Muscle layer of duodenum (tissue), 2 donors: ENCODE measurements at regions not wholly inside any gene's neighbourhood (a gene's known extent, or its start where the extent isn't known, plus 50 kb on each side); places are given as distances from the start of the nearest gene placed in this dataset.

Source experiments
- H3K27ac ChIP-seq: one replicate; pipeline ENCODE4 v1.7.0; 2013; ENCODE audit warnings: mild to moderate bottlenecking, low read length
- H3K27me3 ChIP-seq: one replicate; pipeline ENCODE4 v1.7.0; 2013; ENCODE audit warnings: low read depth, mild to moderate bottlenecking, control low read depth, low read length
- H3K36me3 ChIP-seq, 2 donors: one replicate each; pipeline ENCODE4 v1.7.0; 2013; ENCODE audit warnings: low read length in 2 of 2, control low read depth in 1 of 2, mild to moderate bottlenecking in 1 of 2; ENCODE audit not compliant: insufficient read depth in 2 of 2, control insufficient read depth in 1 of 2
- H3K4me1 ChIP-seq, 2 donors: one replicate each; pipeline ENCODE4 v1.7.0; 2013; ENCODE audit warnings: low read length in 2 of 2, mild to moderate bottlenecking in 2 of 2, control low read depth in 1 of 2, moderate library complexity in 1 of 2; ENCODE audit not compliant: insufficient read depth in 2 of 2, control insufficient read depth in 1 of 2
- H3K4me3 ChIP-seq, 2 donors: one replicate each; pipeline ENCODE4 v1.7.0; 2013; ENCODE audit warnings: low read length in 2 of 2, low read depth in 1 of 2, mild to moderate bottlenecking in 1 of 2
- H3K9me3 ChIP-seq, 2 donors: one replicate each; pipeline ENCODE4 v1.7.0; 2013; ENCODE audit warnings: low read length in 2 of 2, control low read depth in 1 of 2, mild to moderate bottlenecking in 1 of 2; ENCODE audit not compliant: control insufficient read depth in 1 of 2
- donor health status: healthy.

DNA sequence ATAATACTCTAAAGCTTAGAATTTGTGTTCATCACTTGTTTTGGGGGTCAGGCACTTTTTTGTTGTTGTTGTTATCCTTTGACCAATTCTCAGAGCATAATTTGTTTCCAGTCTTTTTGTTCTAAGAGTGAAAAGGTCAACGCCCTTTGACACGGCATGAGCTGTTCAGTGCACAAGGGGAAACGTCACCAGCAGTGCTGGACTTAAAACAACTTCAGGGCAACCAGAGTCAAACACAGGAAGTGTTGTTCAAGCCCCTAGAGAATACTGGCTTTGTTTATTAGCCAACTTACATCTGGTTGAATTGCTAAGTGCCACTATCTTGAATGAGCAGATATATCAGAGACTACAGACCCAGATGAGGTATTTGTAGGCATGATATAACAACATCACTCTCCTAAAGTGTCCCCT lies 368.9 kb downstream of the TMEM161B start:
- no peaks in the 10 kb centered on the region for H3K36me3 ChIP-seq
- H3K27ac ChIP-seq = no peak overlapping the region
- no peaks in the 10 kb centered on the region for H3K4me1 ChIP-seq
- no peaks in the 10 kb centered on the region for H3K9me3 ChIP-seq
- H3K4me3 ChIP-seq = no peak overlapping the region
- no peaks in the 10 kb centered on the region for H3K27me3 ChIP-seq

DNA sequence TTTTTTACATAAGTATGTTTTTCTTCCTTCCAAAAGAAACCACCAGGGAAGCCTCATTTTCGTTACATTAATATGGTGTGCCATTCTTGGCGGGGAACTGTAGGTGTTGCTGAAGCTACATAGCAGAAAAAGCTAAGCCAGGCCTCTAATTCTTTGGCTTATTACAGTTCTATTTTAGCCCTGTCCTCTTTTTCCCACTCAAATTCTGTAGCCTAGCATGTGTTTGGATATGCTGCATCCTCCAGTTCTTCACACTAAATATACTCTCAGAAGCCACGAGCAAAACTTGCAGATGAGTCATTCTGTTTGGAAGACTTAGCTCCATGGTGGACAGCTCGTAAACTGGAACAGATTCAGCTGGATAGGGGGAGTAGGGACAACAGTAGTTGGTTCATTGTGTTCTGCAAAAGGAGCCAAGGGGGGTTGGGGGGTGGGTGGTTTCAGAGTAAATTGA lies 369.4 kb downstream of the TMEM161B start:
- Histone ChIP-seq H3K4me1 (no peaks in the 10 kb centered on the region), H3K9me3 (no peaks in the 10 kb centered on the region), H3K27ac (no peak overlapping the region), H3K36me3 (no peaks in the 10 kb centered on the region), H3K4me3 (no peak overlapping the region), H3K27me3 (no peaks in the 10 kb centered on the region)

DNA sequence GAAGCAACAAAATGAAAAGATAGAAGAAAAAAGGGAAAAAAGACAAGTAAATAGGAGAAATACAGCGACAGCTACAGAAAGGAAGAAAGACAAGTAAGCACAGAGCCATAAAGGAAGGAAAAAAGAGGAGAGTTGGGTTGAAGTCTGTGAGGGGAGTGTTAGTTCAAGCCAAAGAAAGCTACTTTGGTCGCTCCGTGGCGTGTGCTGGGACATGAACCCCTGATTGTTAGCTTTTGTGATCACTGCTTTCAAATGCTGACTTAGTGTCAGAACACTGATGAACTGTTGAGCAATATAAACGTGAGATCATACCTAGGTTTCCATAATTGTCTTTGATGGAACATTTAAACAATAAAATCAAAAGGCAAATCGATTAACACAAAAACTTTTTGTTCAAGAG lies 370.1 kb downstream of the TMEM161B start:
- no peak overlapping the region for H3K27ac ChIP-seq
- H3K9me3 ChIP-seq = no peaks in the 10 kb centered on the region
- H3K36me3 ChIP-seq = no peaks in the 10 kb centered on the region

DNA sequence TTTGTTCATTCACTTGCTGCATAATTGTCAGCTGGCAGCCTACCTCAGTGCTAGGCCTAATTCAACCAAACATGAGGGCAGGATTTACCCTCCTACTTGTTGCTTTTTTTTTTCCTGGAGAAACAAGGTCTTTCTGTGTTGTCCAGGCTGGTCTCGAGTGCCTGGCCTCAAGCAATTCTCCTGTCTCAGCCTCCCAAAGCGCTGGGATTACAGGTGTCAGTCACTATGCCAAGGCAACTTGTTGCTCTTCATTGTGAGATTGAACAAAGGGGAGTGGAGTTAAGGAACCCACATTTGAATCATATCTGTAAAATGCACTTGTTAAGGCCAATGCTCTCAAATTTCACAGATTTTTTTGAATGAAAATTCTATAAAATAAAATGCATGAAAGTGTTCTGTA lies 380.5 kb downstream of the TMEM161B start:
- Histone ChIP-seq H3K4me1 (no peaks in the 10 kb centered on the region), H3K9me3 (no peaks in the 10 kb centered on the region), H3K4me3 (no peak overlapping the region), H3K27me3 (no peaks in the 10 kb centered on the region), H3K27ac (no peak overlapping the region), H3K36me3 (no peaks in the 10 kb centered on the region)

More for the DNA sequence above, 370.1 kb downstream of the TMEM161B start:
- Histone ChIP-seq H3K27me3 (no peaks in the 10 kb centered on the region), H3K4me1 (no peaks in the 10 kb centered on the region), H3K4me3 (no peak overlapping the region)

DNA sequence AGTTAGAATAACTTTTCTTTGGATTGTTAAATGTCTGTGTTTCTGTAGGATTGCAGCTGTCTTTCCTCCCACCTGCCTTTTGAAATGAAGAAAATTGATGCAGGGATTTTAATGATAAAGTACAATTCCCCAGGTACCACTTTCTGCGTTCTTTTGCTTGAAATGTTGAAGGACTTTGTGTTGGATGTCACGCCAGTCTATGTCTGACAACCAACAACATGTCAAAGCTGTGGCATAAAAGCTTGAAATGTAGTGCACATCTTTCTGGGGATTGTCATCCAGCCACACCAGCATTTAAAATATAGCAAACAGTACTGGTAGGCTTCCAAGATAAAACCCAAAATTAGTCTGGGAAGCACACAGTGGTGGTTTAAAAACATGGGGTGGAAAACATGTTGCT lies 381.4 kb downstream of the TMEM161B start:
- H3K4me1 ChIP-seq = no peaks in the 10 kb centered on the region
- H3K36me3 ChIP-seq = no peaks in the 10 kb centered on the region
- H3K27me3 ChIP-seq = no peaks in the 10 kb centered on the region
- no peaks in the 10 kb centered on the region for H3K9me3 ChIP-seq
- H3K27ac ChIP-seq = no peak overlapping the region
- no peak overlapping the region for H3K4me3 ChIP-seq

DNA sequence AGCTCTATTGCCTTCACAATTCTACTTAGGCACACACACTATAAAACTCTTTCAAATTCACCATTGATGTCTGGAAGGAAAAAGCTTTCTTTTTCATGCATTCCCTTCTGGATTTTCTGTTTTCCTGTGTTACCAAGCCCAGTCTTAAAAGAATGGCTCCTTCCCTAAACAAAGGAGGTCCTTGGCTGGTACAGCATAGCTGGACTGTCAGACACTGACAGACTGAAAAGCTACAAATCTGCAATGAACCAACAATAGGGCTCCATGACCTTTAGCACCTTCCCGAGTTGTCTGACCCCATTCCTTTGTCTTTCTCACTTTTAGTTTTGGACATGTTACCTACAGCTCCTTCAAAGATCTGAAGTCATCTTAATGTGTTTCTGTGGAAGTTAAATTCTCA lies 382.5 kb downstream of the TMEM161B start:
- Histone ChIP-seq H3K27ac (no peak overlapping the region), H3K9me3 (peaks cover 0 to 6% of the 10 kb centered on the region in 2 donors), H3K36me3 (no peaks in the 10 kb centered on the region), H3K4me1 (no peaks in the 10 kb centered on the region), H3K4me3 (no peak overlapping the region), H3K27me3 (no peaks in the 10 kb centered on the region)

DNA sequence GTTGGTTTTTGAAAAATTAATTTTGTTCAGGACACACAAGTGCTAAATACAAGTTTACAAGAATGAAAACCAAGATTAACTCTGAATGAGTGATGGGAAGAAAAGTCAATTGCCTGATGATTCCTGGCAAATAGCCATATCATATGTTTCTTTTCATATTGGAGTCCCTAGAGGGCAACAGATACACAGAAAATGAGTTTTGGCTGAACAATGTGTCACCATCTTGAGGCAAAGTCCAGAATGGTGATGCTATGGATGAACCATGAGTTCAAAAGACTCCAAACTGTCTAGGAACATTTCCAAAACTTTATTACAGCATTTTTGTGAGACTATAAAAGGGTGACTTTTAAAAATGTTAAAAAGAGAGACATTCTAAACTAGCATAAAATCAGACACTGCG lies 382.9 kb downstream of the TMEM161B start:
- Histone ChIP-seq H3K4me1 (no peaks in the 10 kb centered on the region), H3K4me3 (no peak overlapping the region), H3K27me3 (no peaks in the 10 kb centered on the region), H3K36me3 (no peaks in the 10 kb centered on the region), H3K9me3 (peaks cover 0 to 8% of the 10 kb centered on the region in 2 donors), H3K27ac (no peak overlapping the region)

DNA sequence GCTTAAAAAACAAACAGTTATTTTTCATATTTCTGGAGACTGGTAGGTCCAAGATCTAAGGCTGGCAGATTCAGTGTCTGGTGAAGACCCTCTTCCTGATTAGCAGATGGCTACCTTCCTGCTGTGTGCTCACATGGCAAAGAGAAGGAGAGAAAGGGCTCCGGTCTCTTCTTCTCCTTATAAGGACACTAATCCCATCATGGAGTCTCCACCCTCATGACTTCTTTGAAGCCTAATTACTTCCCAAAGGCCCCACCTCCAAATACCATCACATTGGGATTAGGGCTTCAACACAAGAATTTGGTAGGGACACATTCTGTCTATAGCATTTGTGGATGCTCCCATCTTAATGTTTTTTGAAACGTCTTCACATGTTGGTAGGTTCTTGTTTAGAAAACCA lies 391.1 kb downstream of the TMEM161B start:
- H3K9me3 ChIP-seq = peaks cover 0 to 12% of the 10 kb centered on the region in 2 donors
- H3K27me3 ChIP-seq = no peaks in the 10 kb centered on the region
- H3K4me1 ChIP-seq = no peaks in the 10 kb centered on the region

DNA sequence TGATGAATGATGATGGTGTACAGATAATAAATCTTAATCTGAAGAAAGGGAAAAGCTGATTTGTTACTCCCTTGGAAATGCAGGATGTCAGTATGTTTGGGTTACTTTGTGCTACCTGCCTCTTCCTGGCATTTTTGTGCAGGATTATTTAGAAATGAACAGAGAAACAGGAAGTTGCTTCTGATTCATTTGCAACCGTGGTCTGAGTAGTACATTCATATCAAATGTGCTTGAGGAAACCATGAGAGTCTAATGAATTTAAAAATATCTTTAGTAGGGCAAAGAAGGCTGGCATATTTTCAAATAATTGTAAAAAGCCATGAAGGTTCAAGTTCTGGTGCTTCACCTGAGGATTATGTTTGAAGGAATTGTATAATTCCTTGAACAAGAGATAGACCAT lies 391.6 kb downstream of the TMEM161B start:
- Histone ChIP-seq H3K27me3 (no peaks in the 10 kb centered on the region), H3K27ac (no peak overlapping the region), H3K9me3 (peaks cover 0 to 12% of the 10 kb centered on the region in 2 donors), H3K4me1 (no peaks in the 10 kb centered on the region), H3K4me3 (no peak overlapping the region), H3K36me3 (no peaks in the 10 kb centered on the region)

More for the DNA sequence above, 391.1 kb downstream of the TMEM161B start:
- Histone ChIP-seq H3K36me3 (no peaks in the 10 kb centered on the region), H3K4me3 (no peak overlapping the region), H3K27ac (no peak overlapping the region)

DNA sequence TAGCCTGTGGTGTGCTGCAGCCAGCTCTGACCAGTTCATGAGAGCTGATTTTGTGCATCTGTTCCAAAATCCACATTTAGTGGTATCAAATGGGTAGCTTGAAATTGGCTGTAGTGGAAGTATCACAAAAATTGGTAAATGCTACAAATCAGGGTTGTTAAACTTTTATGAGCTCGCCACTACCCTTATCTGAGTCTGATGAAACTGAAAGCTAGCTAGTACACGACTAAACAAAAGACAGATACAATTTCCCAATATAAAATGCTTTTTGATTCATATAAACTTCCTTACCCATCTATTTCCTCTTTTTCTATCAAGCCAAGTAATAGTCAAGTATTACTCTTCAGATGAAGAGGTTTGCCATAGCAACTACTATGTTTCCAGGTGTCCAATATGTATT lies 392.0 kb downstream of the TMEM161B start:
- no peaks in the 10 kb centered on the region for H3K4me1 ChIP-seq
- H3K27ac ChIP-seq = no peak overlapping the region
- H3K9me3 ChIP-seq = peaks cover 0 to 10% of the 10 kb centered on the region in 2 donors
- no peaks in the 10 kb centered on the region for H3K27me3 ChIP-seq
- H3K4me3 ChIP-seq = no peak overlapping the region
- no peaks in the 10 kb centered on the region for H3K36me3 ChIP-seq

DNA sequence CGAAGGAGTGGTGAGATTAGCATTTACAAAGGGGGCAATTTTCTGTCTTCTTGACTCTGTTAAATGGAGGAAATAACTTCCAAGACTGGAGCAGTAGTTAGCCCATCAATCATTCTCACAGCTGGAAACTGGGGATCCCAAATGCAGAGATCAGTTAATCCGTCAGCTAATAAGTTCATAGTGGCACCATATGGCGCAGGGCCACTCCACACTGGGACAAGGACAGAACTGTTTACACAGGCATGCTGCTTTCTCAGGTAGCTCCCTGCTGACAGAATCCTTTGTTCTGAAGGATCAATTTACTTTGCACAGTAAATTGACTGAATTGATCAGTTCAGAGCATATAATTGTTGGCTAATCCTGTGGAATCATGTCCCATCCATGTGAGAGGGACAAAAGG lies 395.7 kb downstream of the TMEM161B start:
- Histone ChIP-seq H3K9me3 (no peaks in the 10 kb centered on the region), H3K4me3 (no peak overlapping the region), H3K27me3 (no peaks in the 10 kb centered on the region), H3K36me3 (no peaks in the 10 kb centered on the region), H3K27ac (no peak overlapping the region), H3K4me1 (no peaks in the 10 kb centered on the region)

DNA sequence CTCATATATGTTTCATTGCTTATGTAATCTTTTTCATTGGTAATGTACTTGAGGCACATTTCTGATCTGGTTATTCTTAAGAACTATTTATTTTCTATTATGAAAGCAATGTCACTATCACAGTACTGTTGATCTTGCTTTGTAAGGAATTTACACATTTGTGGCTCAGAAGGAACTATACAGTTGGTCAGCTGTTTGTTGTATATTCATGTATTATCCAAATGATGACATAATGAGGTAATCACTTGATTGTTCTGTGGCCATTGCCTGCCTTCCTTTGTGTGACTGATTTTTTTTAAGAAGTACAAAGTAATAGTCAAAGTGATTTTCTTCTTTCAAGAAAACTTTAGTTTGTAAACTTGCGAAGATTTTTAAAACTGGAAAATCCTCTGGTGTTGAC lies 399.9 kb downstream of the TMEM161B start:
- Histone ChIP-seq H3K9me3 (no peaks in the 10 kb centered on the region), H3K27ac (no peak overlapping the region)

More for the DNA sequence above, 399.9 kb downstream of the TMEM161B start:
- H3K4me1 ChIP-seq = no peaks in the 10 kb centered on the region
- H3K27me3 ChIP-seq = no peaks in the 10 kb centered on the region
- H3K4me3 ChIP-seq = no peak overlapping the region
- H3K36me3 ChIP-seq = no peaks in the 10 kb centered on the region
